SK-N-SH (cell line): ENCODE measurements at regions not wholly inside any gene's neighbourhood (a gene's known extent, or its start where the extent isn't known, plus 50 kb on each side); places are given as distances from the start of the nearest gene placed in this dataset.

ENCODE experiments used
- CTCF ChIP-seq: fragments of 200-600 bp; sonication (generic); IDR thresholded peaks from 2 replicates; pipeline ENCODE4 v1.6.1; 2017; ENCODE audit warnings: antibody characterized with exemption, mild to moderate bottlenecking, moderate library complexity
- EP300 ChIP-seq, 2 experiments: IDR thresholded peaks; 2 replicates each; pipeline versions ENCODE4 v1.4.0 to v1.6.1; 2012; ENCODE audit warnings: borderline replicate concordance in 1 of 2, low read depth in 1 of 2, low read length in 1 of 2
- EZH2phosphoT487 ChIP-seq: fragments of 200-600 bp; sonication (generic); IDR thresholded peaks from 2 replicates; pipeline ENCODE4 v1.6.1; 2017; ENCODE audit warnings: low read depth, mixed run types, mild to moderate bottlenecking, antibody characterized with exemption, moderate library complexity, borderline replicate concordance
- FOXM1 ChIP-seq: IDR thresholded peaks from 2 replicates; pipeline ENCODE4 v1.4.0; 2012; ENCODE audit warnings: low read depth, mild to moderate bottlenecking
- GATA2 ChIP-seq: sonication (generic); formaldehyde crosslinking; IDR thresholded peaks from 2 replicates; pipeline ENCODE4 v1.5.0; 2020; ENCODE audit warnings: mild to moderate bottlenecking, missing genetic modification reagents
- MXI1 ChIP-seq: IDR thresholded peaks from 2 replicates; pipeline ENCODE4 v1.6.1; 2012; ENCODE audit warnings: mild to moderate bottlenecking, low read depth, low read length, improper control_type of control experiment
- POLR2AphosphoS5 ChIP-seq: IDR thresholded peaks from 2 replicates; pipeline ENCODE4 v1.6.1; 2012; ENCODE audit warnings: low read depth, low read length
- RAD21 ChIP-seq: IDR thresholded peaks from 2 replicates; pipeline ENCODE4 v1.6.1; 2012; ENCODE audit warnings: mild to moderate bottlenecking, low read length
- REST ChIP-seq: IDR thresholded peaks from 2 replicates; pipeline ENCODE4 v1.6.1; 2012; ENCODE audit warnings: mild to moderate bottlenecking, low read depth, low read length, moderate library complexity
- SIN3A ChIP-seq: IDR thresholded peaks from 2 replicates; pipeline ENCODE4 v1.6.1; 2012; ENCODE audit warnings: low read depth, mild to moderate bottlenecking, low read length, moderate library complexity, borderline replicate concordance
- TCF12 ChIP-seq: IDR thresholded peaks from 2 replicates; pipeline ENCODE4 v1.4.0; 2012
- TEAD4 ChIP-seq: IDR thresholded peaks from 2 replicates; pipeline ENCODE4 v1.4.0; 2012; ENCODE audit warnings: mild to moderate bottlenecking, borderline replicate concordance; ENCODE audit not compliant: insufficient read depth
- YY1 ChIP-seq: IDR thresholded peaks from 2 replicates; pipeline ENCODE4 v1.4.0; 2012; ENCODE audit warnings: low read depth, mild to moderate bottlenecking

- no peak for TF ChIP-seq MXI1
- TF ChIP-seq EP300 (IDR thresholded peaks at IDR 0.05; ENCODE audit: borderline replicate concordance in 1 of 2, low read depth in 1 of 2, low read length in 1 of 2): no peak
- TF ChIP-seq POLR2AphosphoS5: no peak
- no peak for TF ChIP-seq CTCF
- no peak for TF ChIP-seq EZH2phosphoT487
- TF ChIP-seq RAD21: no peak
- no peak for TF ChIP-seq GATA2 (CRISPR knock-in tag)
- no peak for TF ChIP-seq FOXM1
- TF ChIP-seq SIN3A: no peak
- TF ChIP-seq YY1: no peak
- no peak for TF ChIP-seq REST
- no peak for TF ChIP-seq TEAD4
- no peak for TF ChIP-seq TCF12
These were observed 203.6 kb downstream of the SPATA31D1 start for GRCh38 chr9:82192211-82192610.
